GM18868 (cell line): ENCODE measurements at regions not wholly inside any gene's neighbourhood (a gene's known extent, or its start where the extent isn't known, plus 50 kb on each side); places are given as distances from the start of the nearest gene placed in this dataset.
A peak's percentile ranks its signal among the peaks of the same experiment; 100 is the strongest.
"Not testable (repeated sequence)": the region's sequence is repeated elsewhere in the genome, so short reads cannot be mapped to it uniquely, and the experiment has no call there.

Experiments used
- ATAC-seq: cut with Tn5 transposase; IDR thresholded peaks from one replicate; pipeline ENCODE4 v1.9.1; 2021; ENCODE audit warnings: mild to moderate bottlenecking, moderate library complexity; ENCODE audit not compliant: unreplicated experiment

DNA sequence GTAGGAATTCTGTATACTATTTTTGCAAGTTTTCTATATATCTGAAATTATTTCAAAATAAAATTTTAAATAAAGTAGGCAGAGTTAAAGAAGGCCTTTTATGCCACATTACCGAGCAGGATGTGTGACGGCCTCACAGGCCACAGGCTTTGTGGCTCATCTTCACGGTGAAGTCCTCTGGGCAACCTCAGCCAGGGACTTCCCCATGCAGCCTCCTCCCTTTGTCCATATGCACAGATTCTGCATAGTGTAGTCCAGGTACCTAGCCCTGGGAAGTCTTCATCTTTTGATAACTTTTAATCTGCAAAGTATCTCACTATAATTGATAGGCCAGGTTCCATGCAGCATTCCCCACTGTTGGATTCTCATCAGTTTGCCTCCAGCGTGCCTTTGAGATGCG, 62.8 kb downstream of the ARHGAP11B start:
- ATAC-seq, result not testable (repeated sequence)

DNA sequence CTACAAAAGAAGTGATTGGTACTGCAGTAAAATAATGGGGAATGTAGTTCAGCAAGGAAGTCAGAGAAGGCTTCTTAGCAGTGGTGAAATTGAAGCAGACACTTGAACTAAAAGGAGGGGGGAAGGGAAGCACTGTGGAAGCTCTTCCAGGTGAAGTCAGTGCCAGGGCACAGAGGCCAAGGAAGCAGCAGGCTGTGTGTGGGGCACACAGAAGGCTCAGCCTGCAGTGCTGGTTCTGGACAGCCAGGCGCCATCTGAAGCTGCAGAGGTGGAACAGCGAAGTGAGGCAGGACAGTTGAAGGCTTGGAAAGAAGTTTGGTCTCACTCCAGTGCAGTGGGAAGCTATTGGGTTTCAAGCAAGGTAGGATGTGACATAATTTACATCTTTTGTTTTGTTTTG, 64.2 kb downstream of the ARHGAP11B start:
- not testable (repeated sequence) for ATAC-seq

DNA sequence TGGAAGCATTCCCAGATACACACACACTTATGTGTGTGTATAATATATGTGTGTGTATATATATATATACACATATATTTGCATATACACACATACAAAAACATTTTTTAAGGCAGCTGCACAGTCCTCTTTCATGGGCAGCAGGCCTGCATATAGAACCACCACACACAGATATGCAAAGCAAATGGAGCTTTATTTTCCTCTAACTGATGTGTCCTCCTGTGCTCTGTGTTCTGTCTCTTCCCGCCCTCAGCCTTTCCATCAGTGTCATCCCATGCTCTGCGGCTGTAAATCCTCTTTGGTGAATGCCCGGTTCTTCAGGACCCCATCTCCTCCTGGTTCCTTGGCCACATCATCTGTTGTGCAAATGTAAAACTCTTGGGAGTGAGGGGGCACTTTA, 69.9 kb downstream of the ARHGAP11B start:
- ATAC-seq, result not testable (repeated sequence)

DNA sequence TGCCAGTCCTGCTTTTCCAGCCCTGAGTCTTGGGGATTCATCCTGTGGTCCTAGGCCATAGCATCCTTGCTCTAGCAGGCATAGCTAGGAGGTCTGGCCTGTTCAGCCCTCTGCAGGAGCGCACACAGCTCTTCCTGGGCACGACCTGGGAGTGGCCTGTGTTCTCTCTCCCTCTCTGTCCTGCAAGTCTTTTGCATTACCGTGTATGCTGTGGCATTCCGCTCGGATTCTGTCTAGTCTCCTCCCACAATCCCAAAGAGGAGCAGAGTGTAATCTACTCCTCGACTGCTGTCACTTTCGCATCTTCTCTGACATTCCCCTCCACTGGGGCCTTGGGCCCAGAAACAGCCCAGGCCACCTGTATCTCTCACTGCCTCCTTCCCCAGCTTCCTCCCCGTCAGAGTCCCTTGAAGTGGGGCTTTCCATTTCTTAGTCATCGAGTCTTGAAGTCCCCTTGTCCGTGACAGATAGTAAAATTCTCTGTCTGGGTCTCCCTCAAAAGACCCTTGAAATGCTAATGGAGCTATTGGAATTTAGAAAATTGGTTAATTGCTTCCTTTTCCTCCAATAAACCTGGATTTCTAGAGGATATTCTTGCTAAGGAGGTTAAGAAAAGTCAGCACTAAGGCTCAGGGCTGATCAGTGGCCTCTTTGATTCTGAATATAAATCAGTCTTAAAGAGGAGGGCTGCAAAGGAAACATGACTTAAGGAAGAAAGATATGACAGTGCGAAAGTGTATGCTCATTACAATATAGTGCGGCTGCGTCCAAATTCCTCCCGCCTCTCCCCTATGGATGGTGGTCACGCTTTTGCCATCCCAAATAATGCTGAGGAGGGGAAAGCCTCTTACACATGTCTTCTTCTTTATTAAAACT, 70.7 kb downstream of the ARHGAP11B start:
- peak; percentile 87 for ATAC-seq

DNA sequence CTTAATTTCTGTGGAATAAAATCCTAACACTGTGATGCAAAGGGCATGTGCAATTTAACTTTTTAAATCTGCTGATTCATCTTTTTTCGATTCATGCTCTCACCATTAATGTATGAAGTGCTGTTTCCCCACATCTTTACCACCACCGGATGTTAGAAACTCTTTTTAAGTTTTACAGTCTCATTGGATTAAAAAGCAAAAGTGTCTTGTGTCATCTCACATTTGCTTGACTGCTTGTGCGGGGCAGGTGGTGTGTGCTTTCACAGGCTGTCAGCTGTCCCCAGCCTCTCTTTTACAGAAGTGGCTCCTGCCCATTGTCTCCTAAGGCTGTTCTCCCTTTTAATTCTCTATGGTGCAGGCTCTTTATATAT, 71.4 kb downstream of the ARHGAP11B start:
- peak; percentile 54 for ATAC-seq

DNA sequence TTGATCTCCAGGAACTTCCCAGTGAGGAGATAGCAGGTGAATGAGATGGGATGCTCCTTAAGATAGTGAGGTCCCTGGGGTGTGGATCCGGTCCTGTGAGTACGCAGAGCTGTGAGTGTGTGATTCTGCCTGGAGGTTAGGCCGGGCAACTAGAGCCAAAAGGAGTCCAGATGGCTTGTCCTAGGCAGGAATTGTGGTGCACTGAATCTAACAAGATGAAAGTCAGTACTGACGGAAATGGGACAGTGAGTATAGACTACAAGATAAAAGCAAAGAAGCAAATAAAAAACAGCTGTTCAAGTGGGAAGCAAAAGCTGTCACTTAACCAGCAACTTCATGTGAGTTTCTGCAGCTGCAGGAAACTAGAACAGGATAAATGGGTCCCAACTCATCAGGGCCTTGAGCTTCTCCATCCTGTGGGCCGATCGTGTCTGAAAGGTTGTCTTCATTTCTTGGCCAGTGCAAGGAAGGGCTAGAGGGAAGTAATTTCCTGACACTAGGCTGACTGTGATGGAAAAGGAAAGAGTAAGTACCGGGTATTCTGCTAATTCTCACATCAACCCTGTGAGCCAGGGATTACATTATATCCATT, 74.2 kb downstream of the ARHGAP11B start:
- ATAC-seq, result not testable (repeated sequence)

DNA sequence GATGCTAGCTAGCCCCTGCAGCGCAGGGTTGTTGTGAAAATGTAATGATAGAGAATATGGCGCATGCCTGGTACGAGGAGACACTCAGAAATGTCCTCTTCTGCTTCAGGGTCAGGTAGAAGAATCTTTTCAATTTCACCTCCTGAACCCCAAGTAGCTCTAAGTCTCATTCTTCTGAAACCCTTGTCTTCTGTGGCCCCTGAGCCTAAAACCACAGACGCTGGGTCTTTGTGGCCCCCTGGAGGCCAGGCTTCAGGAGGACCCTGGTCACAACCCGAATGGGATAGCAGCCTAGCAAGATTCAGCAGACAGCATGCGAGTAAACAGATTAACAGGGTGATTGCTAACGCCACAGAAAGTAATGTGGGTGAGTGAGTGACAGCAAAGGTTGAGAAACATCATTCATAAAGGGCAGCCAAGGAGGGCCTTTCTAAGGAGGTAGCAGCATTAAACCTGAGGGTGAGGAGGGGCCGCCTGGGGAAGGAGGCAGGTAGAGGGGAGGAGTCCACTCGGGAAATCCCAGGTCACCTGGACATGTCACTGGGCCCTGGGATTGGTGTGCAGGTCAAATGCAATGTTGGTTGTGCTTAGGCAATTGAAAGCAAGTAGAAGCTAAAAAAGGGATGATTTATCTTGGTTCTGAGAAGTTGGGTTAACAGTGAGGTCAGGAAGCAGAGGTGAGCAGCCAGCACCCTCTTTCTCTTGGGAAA, 82.2 kb downstream of the ARHGAP11B start:
- ATAC-seq, result not testable (repeated sequence)

DNA sequence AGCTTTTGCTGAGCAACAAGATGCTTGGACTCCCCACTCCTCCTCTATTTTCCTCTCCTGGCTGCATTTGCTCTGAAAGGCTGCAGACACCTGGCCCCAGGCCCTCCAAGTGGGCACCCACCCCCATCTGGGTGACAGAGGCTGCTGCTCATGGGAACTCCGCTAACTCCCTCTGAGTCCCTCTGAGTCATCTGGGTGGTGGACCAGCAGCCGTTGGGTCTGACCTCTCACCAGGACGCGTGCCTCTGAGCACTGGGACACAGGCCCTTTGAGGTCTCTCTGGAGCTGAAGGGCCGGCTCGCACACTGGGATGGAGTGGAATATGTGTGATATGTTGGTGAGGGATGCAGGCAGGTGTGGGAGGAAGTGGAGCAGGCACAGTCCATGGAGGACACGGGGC, 82.9 kb downstream of the ARHGAP11B start:
- ATAC-seq, result not testable (repeated sequence)

DNA sequence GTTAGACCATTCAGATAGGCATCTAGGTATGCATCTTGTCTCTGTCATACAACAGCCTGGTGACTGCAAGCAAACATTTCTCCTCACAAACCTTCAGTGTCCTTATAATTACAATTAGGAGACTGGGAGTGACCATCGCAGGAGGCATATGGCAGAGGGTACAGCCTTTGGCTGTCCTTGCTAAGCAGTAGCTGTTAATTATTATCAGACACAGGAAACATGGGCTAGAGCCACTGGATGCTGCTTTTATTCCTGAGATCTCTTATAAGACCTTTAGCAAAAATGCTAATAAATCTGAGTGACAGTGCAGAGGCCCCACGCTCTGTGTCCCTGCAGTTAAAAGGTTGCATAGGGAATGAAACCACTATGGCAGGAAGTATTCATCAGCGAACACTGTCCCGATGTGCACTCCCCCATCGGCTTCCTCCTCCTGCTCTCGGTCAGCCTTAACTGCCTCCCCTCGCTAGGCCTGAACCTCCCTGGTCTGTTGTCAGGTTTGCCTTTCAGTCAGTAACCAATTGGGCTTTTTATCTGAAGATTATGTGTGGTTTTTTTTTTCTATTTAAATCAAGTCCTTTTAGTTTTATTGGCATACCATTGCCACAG, 92.2 kb downstream of the ARHGAP11B start:
- not testable (repeated sequence) for ATAC-seq

DNA sequence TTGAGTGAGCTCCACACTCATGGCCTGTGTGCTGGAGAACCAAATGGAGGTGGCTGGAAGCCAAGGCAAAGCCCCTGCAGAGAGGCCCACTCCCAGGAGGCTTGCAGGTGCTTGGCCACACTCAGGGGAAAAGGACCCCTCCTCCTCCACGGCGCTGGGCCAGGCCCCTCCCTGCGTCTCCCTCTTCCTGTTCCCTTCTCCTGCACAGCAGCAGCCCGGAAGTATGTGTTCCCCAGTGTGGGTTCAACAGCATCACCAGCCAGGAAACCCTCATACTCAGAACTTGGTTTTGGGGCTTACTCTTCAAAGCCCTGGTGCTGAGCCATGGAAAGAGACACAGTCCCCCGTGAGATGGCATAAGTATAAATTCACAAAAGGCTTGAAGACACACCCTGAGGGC, 93.4 kb downstream of the ARHGAP11B start:
- not testable (repeated sequence) for ATAC-seq

DNA sequence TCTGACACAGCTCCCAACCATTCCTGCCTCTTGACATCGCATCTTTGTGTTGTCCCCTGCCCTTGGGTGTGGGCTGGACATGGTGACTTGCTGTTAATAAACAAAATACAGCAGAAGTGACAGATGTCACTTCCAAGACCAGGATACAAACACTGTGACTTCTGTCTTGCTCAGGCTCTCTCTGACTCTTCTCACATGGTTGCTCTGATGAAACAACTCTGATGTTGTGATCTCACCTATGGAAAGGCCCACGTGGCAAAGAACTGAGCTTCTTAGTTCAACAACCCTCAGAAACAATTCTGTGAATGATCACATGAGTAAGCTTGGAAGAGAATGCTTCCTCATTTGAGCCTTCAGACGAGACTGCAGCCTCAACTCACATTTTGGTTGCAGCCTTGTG, 94.9 kb downstream of the ARHGAP11B start:
- ATAC-seq, result not testable (repeated sequence)

DNA sequence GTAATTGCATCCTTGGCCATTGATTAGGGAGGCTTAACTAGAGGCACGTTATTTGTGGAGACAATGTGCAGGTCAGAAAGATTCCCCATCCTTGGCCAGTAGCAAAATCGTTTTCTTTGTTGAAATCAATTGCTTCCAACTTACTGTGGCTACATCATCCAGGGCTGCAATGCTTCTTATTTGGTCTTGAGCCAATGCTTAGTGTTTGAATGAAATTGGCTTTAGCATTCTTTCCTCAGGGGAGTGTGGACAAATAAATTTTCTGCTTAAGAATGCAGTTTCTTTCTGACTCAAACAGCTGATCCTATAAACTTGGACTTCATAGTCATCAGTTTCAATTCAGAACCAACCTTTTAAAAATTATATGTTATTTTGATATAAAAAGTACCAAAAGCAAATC, 95.6 kb downstream of the ARHGAP11B start:
- ATAC-seq, result not testable (repeated sequence)

DNA sequence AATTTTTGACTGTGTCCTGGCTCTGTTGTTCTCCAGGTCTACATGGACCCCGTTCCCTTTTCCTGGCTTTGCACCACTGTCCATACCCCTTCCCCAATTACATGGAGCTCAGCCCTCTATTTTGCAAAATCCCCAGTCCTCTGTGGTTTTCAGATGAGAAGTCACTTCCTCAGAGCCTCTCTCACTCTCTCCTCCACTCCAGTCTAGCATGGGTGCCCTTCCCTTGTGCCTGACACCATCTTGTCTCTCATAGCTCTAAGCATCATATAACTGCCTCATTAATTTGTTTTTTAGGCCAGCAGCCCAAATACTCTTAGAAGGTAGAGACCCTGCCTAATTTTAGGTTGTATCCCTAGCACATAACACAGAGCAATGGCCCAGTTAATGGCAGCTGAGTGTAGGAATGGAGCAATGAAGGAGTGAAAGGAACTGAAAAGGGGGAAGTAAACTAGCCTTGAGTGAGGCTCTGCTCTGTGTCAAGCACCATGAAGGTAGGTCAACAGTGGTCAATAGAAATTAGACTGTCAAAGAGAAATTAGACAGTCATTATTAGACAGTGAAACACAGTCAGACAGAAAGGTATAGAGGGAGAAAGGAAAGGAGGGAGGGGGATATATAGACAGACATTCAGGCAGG, 97.7 kb downstream of the ARHGAP11B start:
- ATAC-seq, result peak; percentile 52

DNA sequence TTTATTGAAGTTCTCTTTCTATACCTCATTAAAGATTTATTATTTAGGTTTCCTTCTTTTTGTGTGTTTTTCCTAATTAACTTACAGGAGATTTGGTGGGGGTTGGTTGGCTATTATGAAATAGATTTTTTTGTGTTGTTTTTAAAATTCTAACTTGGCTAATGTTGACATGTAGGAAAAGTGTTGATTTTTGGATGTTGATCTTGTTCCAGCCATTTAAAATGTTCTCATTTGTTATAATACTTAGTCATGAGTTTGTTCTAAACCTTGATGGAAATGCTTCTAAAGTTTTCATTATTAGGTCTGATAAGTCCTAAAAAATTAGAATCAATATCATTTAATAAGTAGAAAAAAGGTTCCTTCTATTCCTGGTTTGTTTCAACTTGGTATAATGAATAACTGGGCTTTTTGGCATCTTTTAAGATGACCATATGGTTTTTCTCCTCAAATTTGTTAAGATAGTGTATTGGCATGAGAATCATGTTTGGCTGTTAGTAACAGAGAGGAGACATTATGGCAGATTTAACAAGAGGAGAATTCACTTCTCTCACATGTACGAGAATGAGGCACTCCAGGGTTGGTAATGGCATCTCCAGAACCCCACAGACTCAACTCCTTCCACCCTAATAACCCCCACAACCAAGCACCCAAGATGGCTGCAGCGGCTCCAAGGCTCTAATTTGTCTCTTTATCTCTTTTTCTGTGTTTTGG, 104.1 kb downstream of the ARHGAP11B start:
- ATAC-seq, result not testable (repeated sequence)

DNA sequence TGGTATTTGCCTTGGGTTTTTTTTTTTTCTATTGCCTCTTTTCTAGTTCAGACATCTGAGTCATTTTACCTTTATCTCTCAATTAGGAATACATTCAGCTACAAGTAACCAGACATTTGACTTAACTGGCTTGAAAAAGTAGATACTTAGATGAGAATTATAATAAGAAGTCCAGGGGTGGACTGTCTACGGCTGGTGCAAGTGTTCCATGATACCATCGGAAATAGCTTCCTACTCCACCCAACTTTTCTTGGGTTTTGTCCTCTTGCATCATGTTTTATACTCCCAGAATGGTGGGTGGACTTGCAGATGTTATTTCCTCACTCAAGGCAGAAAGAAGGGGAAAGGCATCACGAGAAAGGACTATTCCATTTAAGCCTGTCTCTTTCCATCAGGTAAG, 104.7 kb downstream of the ARHGAP11B start:
- ATAC-seq, result not testable (repeated sequence)

DNA sequence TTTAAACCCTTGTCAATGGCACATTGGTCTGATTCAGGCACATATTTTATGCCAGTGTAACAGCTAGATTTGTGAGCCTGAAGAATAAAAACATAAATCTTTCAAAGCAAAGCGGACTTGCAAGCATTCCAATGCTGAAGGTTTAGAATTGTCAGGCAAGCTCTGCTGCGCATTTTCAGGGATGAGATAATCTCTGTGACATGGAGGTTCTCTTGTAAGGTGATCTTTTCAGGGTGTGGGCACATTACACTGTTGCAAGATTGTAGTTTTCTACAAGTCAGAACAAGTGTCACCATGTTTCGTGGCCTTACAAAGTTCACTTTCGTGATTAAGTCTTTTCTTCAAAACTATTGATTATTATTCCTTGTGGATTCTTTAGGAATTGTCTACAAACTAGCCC, 106.2 kb downstream of the ARHGAP11B start:
- ATAC-seq, result not testable (repeated sequence)

DNA sequence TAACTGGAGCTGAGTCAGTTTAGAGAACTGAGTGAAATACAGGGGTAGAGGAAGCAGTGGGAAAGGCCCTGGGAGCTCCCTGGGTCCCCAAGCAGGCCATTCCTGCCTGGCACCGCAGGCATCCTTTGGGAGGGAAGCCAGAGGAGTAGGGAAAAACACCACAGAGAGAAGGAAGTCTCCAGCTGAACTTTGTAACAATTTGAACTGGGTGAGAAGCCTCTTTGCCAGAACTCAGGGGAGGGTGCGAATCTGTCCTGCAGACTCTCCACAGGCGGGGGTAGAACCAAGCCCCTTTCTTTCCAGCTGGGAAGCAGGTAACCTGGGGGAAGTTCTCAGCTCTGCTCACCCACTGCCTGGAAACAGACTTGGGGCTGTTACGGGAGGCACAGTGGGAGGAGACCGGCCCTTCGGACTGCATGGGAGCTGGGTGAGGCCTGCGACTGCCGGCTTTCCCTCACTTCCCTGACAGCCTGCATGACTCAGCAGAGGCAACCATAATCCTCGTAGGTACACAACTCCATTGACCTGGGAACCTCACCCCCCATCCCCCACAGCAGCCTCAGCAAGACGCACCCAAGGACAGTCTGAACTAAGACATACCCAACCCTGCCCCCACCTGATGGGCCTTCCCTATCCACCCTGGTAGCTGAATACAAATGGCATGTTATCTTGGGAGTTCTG, 110.1 kb downstream of the ARHGAP11B start:
- not testable (repeated sequence) for ATAC-seq

DNA sequence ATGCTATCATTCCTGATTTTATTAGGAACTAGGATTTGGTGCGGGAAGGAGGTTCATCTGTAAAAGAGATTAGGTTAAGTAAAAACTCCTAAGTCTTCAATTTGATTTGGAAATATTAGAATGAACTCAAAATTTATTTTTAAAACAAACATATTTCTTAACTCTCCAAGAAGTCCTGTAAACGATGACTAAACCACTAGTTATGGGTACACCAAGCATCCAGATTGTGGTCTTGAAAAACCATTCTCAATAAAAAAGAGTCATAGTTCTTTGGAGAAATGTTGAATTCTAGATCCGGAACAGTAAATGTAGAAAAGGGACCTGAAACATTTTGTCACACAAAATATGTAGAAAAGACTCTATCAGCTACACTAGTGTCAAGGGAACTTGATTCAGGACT, 116.9 kb downstream of the ARHGAP11B start:
- ATAC-seq, result not testable (repeated sequence)

DNA sequence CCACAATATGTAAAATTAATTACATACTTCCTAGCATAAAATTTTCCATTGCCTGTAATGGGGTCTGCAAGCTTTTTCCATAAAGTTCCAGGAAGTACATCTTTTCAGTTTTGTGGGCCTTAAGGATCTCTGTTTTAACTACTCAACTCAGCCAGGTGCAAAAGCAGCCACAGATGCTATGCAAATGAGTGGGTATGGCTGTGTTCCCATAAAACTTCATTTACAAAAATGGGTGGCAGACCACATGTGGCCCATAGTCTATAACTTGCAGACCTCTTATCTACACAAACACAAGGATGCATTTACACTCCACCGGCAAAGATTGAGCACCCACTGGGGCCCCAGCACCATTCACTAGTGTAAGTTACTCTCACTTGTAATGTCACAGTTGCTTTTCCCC, 123.1 kb downstream of the ARHGAP11B start:
- not testable (repeated sequence) for ATAC-seq
